NCI-H526 (cell line): ENCODE measurements at regions not wholly inside any gene's neighbourhood (a gene's known extent, or its start where the extent isn't known, plus 50 kb on each side); places are given as distances from the start of the nearest gene placed in this dataset.
A peak's percentile ranks its signal among the peaks of the same experiment; 100 is the strongest.
"Not testable (repeated sequence)": the region's sequence is repeated elsewhere in the genome, so short reads cannot be mapped to it uniquely, and the experiment has no call there.

Source experiments
- DNase-seq, 2 experiments: peaks; one replicate each; lab custom pipeline; 2025; lab: John Stamatoyannopoulos, UW

DNA sequence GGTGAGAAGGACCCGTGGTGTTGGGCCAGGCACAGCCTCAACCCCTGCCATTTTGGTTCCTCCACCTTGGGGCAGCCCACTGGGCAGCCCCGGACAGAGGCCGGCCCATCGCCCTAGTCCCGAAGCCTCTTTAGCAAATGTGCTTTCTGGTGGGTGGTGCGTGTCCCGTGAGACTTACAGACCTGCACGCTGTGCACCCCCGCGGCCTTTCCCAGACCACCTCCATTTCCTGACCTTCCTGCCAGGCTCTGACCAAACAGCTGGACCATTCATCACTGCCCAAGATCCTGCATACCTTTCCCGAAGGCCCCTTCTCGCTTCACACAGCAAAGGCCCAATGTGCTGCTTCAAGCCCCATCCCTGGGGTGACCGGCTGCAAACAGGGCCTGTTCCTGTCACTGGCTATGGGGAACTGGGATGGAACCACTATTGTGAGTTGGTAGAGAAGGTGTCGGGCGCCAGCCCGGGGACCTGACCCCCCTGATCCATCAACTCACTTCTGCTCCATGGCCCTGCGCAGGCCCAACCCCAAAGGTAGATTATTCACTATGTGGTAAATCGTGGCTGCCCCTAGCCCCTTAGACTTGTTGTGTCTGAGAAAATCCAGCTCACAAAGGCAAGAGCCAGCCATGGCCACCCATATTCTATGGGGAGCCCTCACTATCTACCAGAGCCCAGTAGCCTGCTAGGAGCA lies 341.0 kb downstream of the EIPR1 start:
- no peak for DNase-seq

GRCh38 chr2:3035385-3036050 lies 342.1 kb downstream of the EIPR1 start:
- no peak for DNase-seq

DNA sequence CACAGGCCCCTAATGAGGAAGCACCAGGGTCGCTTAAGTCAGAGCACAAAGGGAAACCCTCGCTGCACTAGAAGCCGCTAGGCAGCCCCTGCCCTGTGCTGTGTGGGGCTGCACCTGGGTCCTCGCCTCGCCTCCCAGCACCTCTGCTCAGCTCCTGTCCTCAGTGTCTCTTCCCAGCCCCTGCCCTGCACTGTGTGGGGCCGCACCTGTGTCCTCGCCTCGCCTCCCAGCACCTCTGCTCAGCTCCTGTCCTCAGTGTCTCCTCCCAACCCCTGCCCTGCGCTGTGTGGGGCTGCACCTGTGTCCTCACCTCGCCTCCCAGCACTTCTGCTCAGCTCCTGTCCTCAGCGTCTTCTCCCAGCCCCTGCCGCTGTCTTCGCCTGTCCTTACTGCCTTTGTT lies 342.8 kb downstream of the EIPR1 start:
- DNase-seq: no peak

GRCh38 chr2:3034396-3034795 lies 343.2 kb downstream of the EIPR1 start:
- peak in 1 of 2 experiments; percentile 28 for DNase-seq

DNA sequence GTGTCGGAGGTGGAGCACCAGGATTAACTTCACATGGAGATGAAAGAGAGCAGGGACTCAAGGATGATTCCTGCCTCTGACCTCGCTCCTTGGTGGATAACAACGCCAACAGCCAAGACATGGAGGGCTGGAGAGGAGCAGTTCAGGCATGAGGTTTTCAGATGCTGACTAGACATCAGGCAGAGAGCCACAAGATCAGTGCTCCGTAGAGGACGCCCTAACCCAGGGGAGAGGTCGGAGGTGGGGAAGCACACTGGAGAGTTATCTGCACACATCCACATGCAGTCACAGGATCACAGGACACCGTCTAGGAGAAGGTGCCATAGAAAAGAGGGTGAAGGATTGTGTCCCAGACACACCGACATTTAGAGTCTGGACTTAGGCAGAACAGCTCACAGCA lies 344.3 kb downstream of the EIPR1 start:
- DNase-seq: no peak

- DNase-seq: not testable (repeated sequence)
Measured at GRCh38 chr2:3030791-3031190, 346.8 kb downstream of the EIPR1 start.

GRCh38 chr2:3025984-3026383 lies 351.6 kb downstream of the EIPR1 start:
- peak; percentile 64 to 66 for DNase-seq

GRCh38 chr2:3025261-3025660 lies 352.4 kb downstream of the EIPR1 start:
- peak; percentile 96 to 98 for DNase-seq

DNA sequence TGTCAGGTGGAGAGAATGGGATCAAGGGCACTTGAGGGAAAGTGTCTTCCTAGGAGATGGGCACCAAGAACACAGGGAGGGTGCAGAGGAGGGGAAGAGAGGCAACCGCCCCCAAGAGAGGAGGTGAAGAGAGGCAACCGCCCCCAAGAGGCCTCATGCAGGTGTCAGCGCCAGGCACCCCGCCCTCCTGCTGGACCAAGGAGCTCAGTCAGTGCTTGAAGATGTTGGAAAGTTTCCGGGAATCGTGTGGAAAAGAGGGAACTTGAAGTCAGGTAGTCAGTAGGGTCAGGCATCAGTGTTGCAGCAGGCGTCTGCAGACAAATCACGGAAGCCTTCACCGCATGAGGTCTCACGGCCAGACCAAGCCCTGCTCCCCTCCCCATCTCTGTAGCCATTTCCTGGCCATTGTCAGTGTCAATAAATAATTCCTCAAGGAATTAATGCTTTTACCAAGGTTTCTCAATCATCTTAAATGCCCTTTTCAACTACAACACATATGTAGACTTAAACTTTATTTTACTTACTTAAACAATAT lies 353.1 kb downstream of the EIPR1 start:
- no peak for DNase-seq

DNA sequence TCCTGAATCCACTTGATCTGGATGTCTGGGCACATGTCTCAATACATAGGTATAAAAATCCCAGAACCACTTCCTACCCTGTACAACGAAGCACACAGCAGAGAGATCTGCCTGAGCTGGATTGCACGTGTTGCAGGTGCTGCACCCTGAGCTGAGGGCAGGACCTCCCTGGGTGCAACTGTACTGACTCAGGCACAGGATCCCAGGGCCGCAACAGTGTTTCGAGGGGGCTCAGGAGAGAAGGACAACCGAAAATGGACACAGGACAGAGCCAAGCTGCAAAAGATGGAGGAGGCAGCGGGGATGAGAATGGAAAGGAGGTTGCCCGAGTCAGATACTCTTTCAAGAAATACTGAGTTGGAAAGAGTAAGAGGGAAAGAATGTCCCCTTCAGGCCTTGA lies 354.1 kb downstream of the EIPR1 start:
- no peak for DNase-seq

- DNase-seq: no peak
Measured at GRCh38 chr2:3022841-3023372, 354.7 kb downstream of the EIPR1 start.

DNA sequence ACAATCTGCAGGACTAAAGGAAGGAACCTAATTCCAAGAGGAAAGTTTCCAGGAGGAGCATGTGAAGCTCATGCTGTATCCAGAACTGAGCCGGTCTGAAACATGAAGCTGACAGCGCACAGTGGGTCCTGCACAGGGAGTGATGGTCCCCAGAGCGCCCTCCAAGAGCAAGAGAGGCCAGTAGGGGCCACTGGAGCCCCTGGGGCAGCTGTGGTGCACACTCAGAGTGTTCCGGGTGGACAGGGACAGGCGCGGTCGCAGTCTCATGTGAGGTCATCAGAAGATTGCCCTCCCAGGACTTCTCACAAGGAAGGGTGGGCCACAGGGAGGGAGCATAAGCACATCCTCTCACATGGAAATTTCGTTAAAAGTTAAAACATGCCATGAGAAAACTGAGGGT lies 355.9 kb downstream of the EIPR1 start:
- DNase-seq: no peak

DNA sequence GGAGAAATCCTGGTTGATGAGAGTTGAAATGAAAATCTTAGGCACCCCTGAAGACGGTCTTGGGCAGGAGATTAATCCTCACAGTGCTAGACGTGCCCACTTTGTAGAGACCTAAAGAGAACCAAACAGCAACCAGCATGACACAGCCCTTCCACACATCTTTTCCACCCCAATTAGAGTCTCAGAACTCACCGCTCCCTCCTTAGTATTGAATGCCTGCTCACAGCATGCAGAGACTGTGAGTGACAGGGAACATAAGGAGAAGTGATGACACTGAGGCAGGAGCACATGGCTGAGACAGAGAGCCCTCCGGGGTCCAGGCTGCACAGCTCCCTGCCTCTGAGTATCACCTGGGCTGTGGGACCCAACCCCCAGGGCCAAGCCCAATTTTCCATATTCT lies 367.6 kb downstream of the EIPR1 start:
- no peak for DNase-seq

- no peak for DNase-seq
Measured at GRCh38 chr2:3009483-3009882, 368.1 kb downstream of the EIPR1 start.

- DNase-seq: no peak
Measured at GRCh38 chr2:3009005-3009404, 368.6 kb downstream of the EIPR1 start.

DNA sequence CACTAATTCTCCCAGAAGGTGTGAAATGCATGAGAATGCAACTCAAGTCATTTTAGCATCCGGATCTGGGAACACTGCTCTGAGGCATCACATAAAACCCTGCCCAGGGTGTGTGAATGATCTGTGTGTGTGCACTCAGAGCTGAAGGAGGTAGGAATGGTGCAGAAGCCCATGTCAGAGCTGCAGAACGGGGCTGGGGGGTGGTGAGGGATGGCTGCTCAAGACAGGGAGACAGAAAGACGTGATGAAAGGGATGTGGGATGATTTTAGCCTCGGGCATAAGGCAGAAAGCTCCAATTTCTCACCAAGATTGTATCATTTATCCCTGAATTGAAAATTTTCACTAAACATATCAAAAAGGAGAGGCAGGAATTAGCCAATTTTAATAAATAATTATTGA lies 369.1 kb downstream of the EIPR1 start:
- DNase-seq: no peak

- DNase-seq: no peak
Measured at GRCh38 chr2:3007135-3007534, 370.5 kb downstream of the EIPR1 start.

DNA sequence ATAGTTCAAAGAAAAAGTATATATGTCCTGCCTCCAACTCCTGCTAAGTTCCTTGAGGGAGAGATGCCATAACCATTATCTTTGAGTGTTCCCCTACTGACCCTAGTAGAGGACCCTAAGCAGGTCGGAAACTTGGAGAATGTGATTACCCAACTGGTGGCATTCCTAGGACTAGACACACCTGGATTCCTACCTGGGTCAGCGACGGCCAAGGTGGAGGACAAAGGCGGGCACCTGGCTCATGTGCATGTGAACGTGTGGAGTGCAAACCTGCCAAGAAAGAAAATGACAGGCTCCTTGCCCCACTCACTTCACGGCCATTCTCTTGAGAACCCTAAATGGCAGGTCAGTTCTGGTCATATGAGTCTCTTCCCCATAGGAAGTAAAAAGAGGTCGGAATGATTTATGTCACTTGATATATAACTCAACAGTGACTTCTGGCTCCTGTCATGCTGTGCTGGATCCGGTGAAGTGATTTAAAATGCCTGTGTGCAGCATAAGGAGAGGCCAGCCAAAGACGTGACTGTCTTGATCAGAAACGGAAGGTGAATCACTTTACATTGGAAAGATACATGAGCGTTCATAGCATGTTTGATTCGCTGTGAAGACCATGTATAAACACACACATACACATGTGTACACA lies 371.6 kb downstream of the EIPR1 start:
- DNase-seq: no peak

- DNase-seq: peak; percentile 17 to 68
Measured at GRCh38 chr2:3001615-3002560, 375.7 kb downstream of the EIPR1 start.

GRCh38 chr2:3000968-3001367 lies 376.6 kb downstream of the EIPR1 start:
- no peak for DNase-seq

DNA sequence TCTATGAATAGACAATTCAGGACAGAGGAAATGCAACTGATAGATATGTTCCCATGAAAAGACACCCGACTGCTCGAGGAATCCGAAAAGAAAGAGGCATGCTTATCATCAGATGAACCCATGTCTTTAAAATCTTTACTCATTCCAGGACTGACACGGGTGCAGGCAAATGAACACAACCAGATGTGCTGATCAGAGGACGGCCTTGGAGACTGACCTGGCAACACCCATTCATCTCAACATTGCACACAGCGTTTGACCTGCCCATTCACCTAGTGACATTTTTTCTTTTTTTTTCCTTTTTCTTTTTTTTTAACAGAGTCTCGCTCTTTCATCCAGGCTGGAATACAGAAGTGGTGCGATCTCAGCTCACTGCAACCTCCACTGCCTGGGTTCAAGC lies 377.5 kb downstream of the EIPR1 start:
- DNase-seq: no peak

DNA sequence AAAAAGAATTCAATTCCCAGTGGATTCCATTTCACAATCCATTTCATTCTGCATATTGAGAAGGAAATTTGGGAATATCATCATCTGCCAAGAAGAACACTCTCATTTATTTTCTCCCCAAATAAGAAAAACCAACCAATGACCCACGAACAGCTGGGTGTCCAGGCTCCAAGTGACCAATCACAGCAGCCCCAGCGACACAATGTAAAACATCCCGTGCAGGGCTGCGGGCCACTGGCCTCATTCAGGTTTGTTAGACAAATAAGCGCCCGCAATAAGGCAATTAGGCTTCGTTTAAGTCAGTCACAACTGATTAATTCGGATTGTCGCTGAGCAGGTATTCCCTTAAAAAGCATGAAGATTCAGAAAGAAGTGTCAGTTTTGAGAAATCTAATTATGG lies 378.6 kb downstream of the EIPR1 start:
- no peak for DNase-seq
